ENCODE measurements at regions not wholly inside any gene's neighbourhood (a gene's known extent, or its start where the extent isn't known, plus 50 kb on each side); places are given as distances from the start of the nearest gene placed in this dataset.
"Not testable (repeated sequence)": the region's sequence is repeated elsewhere in the genome, so short reads cannot be mapped to it uniquely, and the experiment has no call there.

DNA sequence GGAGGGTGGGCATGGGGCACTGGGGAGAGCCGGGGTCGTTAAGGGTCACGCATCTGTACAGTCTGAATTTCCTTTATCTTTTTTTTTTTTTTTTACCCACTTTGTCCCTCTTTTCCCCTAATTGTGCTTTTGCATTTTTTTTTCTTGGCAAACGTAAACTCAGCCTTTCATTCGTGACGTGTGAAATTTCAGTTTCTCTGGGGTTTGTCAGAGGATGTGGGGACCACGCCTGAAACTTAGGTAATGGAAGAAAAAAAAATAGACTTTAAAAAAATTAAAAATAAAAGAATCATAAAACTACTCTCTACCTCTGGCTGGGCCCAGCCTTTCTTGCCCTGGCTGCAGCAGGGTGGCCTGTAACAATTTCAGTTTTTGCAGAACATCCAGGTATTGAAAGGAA lies 68.3 kb upstream of the ZNF658 start:
- TF ChIP-seq, protein P1, sequence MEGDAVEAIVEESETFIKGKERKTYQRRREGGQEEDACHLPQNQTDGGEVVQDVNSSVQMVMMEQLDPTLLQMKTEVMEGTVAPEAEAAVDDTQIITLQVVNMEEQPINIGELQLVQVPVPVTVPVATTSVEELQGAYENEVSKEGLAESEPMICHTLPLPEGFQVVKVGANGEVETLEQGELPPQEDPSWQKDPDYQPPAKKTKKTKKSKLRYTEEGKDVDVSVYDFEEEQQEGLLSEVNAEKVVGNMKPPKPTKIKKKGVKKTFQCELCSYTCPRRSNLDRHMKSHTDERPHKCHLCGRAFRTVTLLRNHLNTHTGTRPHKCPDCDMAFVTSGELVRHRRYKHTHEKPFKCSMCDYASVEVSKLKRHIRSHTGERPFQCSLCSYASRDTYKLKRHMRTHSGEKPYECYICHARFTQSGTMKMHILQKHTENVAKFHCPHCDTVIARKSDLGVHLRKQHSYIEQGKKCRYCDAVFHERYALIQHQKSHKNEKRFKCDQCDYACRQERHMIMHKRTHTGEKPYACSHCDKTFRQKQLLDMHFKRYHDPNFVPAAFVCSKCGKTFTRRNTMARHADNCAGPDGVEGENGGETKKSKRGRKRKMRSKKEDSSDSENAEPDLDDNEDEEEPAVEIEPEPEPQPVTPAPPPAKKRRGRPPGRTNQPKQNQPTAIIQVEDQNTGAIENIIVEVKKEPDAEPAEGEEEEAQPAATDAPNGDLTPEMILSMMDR (IDR thresholded peaks at IDR 0.05): not testable (repeated sequence)
- TF ChIP-seq POLR2A (IDR thresholded peaks at IDR 0.05): not testable (repeated sequence)

Measured in adrenal gland (tissue), 5 donors.